K562 (cell line): ENCODE measurements at regions not wholly inside any gene's neighbourhood (a gene's known extent, or its start where the extent isn't known, plus 50 kb on each side); places are given as distances from the start of the nearest gene placed in this dataset.
"Not testable (repeated sequence)": the region's sequence is repeated elsewhere in the genome, so short reads cannot be mapped to it uniquely, and the experiment has no call there.

Source experiments
- ATAC-seq: fragments of 200-7000 bp; cut with Tn5 transposase; 3 replicates; pipeline ENCODE4 v1.9.1; 2020; ENCODE audit warnings: moderate library complexity
- BruUV-seq: library from RNA; stranded (reverse); fragments of 400-500 nt; replicated peaks from 2 replicates; lab custom pipeline; 2021; lab: Mats Ljungman, UMichigan
- CTCF ChIA-PET: fragments of 300-600 bp; formaldehyde crosslinking; extraction: SDS; loops from one replicate; lab custom pipeline; 2021; ENCODE audit warnings: low intra/inter-chr PET ratio; lab: Yijun Ruan, JAX
- POLR2A ChIA-PET: fragments of 300-600, 350-650 bp; sonication (Branson Sonifier 250); formaldehyde crosslinking; extraction: SDS; loops from one replicate; lab custom pipeline; 2021; ENCODE audit warnings: antibody characterized with exemption, inconsistent platforms; lab: Yijun Ruan, JAX
- DNase-seq, 4 experiments: peaks; one replicate each; pipeline versions ENCODE4 v3.0.0 to v3.0.0-alpha.2; 2011 to 2018; ENCODE audit warnings: low spot score in 3 of 4, mixed read lengths in 3 of 4; ENCODE audit errors: extremely low read depth in 1 of 4
- FAIRE-seq: peaks from 2 replicates; lab custom pipeline; 2011; peaks lifted over from hg19 to GRCh38; lab: Jason Lieb, UNC
- H2AFZ ChIP-seq: 2 replicates; pipeline ENCODE4 v1.6.0; 2011; ENCODE audit warnings: low read depth, low read length, control low read depth, inconsistent platforms
- H3K27ac ChIP-seq: fragments of 200-600 bp; 3 replicates; pipeline ENCODE4 v1.8.0; 2011; ENCODE audit warnings: low read depth, mild to moderate bottlenecking, control low read depth, inconsistent platforms, low read length, moderate library complexity, mixed read lengths; ENCODE audit errors: extremely low read depth
- H3K27me3 ChIP-seq, 2 experiments: fragments of 300-600 bp in 1 of 2; 2 replicates in 1 of 2; 3 replicates in 1 of 2; pipeline versions ENCODE4 v1.6.0 to v1.8.0; 2011; ENCODE audit warnings: inconsistent platforms in 2 of 2, low read length in 2 of 2, mild to moderate bottlenecking in 1 of 2, mixed read lengths in 1 of 2, moderate library complexity in 1 of 2; ENCODE audit not compliant: control insufficient read depth in 2 of 2, insufficient read depth in 2 of 2
- H3K36me3 ChIP-seq: fragments of 300-600 bp; 3 replicates; pipeline ENCODE4 v1.8.0; 2011; ENCODE audit warnings: mild to moderate bottlenecking, low read length, inconsistent platforms; ENCODE audit not compliant: control insufficient read depth, insufficient read depth
- H3K4me1 ChIP-seq, 2 experiments: fragments of 200-600 bp in 1 of 2; replicated peaks in 1 of 2; 2 replicates in 1 of 2; 3 replicates in 1 of 2; pipeline versions ENCODE4 v1.5.1 to v1.8.0; 2011; ENCODE audit warnings: inconsistent platforms in 2 of 2, low read length in 2 of 2, mild to moderate bottlenecking in 1 of 2, mixed read lengths in 1 of 2, moderate library complexity in 1 of 2; ENCODE audit not compliant: control insufficient read depth in 2 of 2, insufficient read depth in 2 of 2
- H3K4me2 ChIP-seq: 2 replicates; pipeline ENCODE4 v1.6.1; 2011; ENCODE audit warnings: low read length, control low read depth, inconsistent platforms, mixed read lengths; ENCODE audit not compliant: insufficient read depth
- H3K4me3 ChIP-seq: fragments of 200-600 bp; sonication (generic), shearing (Covaris generic); 2 replicates; pipeline ENCODE4 v1.5.1; 2016; ENCODE audit warnings: control low read depth, inconsistent platforms
- H3K79me2 ChIP-seq: fragments of 200-600 bp; 3 replicates; pipeline ENCODE4 v1.8.0; 2011; ENCODE audit warnings: low read length, inconsistent platforms; ENCODE audit not compliant: control insufficient read depth, insufficient read depth
- H3K9ac ChIP-seq, 2 experiments: 2 replicates each; pipeline versions ENCODE4 v1.6.0 to v1.6.1; 2011; ENCODE audit warnings: low read depth in 2 of 2, low read length in 2 of 2, control low read depth in 1 of 2, inconsistent platforms in 1 of 2, mild to moderate bottlenecking in 1 of 2, mixed read lengths in 1 of 2; ENCODE audit not compliant: insufficient read depth in 1 of 2
- H3K9me1 ChIP-seq: one replicate; pipeline ENCODE4 v1.6.0; 2011; ENCODE audit warnings: inconsistent platforms, mild to moderate bottlenecking, low read length, moderate library complexity; ENCODE audit not compliant: control insufficient read depth, insufficient read depth
- H3K9me3 ChIP-seq: replicated peaks from 2 replicates; pipeline ENCODE4 v1.5.1; 2011; ENCODE audit warnings: low read depth, low read length, inconsistent platforms; ENCODE audit not compliant: control insufficient read depth, insufficient read depth
- H4K20me1 ChIP-seq: replicated peaks from 2 replicates; pipeline ENCODE4 v1.6.1; 2011; ENCODE audit warnings: low read length, inconsistent platforms, mixed read lengths; ENCODE audit not compliant: control insufficient read depth, insufficient read depth
- CGGBP1 ChIP-seq: fragments of 250-450 bp; sonication (Bioruptor Pico); IDR thresholded peaks from 2 replicates; pipeline ENCODE4 v1.9.0; 2021; ENCODE audit warnings: mild to moderate bottlenecking
- GATA2 ChIP-seq: sonication (generic); formaldehyde crosslinking; IDR thresholded peaks from 2 replicates; pipeline ENCODE4 v1.4.0; 2020; ENCODE audit warnings: mild to moderate bottlenecking, missing genetic modification reagents
- HDAC3 ChIP-seq: fragments of 450-650 bp; IDR thresholded peaks from 2 replicates; pipeline ENCODE4 v1.6.1; 2018; ENCODE audit warnings: borderline replicate concordance, mild to moderate bottlenecking, moderate library complexity; ENCODE audit not compliant: partially characterized antibody
- KLF1 ChIP-seq: fragments of 450-650 bp; IDR thresholded peaks from 2 replicates; pipeline ENCODE4 v1.6.1; 2016; ENCODE audit warnings: missing genetic modification characterization, missing compliant biosample characterization
- MTA3 ChIP-seq: fragments of 450-650 bp; formaldehyde crosslinking; IDR thresholded peaks from 2 replicates; pipeline ENCODE4 v1.6.1; 2017; ENCODE audit warnings: mild to moderate bottlenecking, borderline replicate concordance
- RBM34 ChIP-seq: fragments of 200-400 bp; formaldehyde crosslinking; IDR thresholded peaks from 2 replicates; pipeline ENCODE4 v1.6.1; 2018; ENCODE audit warnings: low read length, borderline replicate concordance; ENCODE audit not compliant: insufficient read depth
- ZBTB43 ChIP-seq: sonication (generic); formaldehyde crosslinking; IDR thresholded peaks from 2 replicates; pipeline ENCODE4 v1.8.0; 2023; ENCODE audit warnings: mild to moderate bottlenecking, missing genetic modification reagents
- ZBTB9 ChIP-seq: fragments of 450-650 bp; formaldehyde crosslinking; IDR thresholded peaks from 2 replicates; pipeline ENCODE4 v1.4.0; 2020; ENCODE audit warnings: mild to moderate bottlenecking, moderate library complexity
- ZNF311 ChIP-seq: fragments of 250-450 bp; sonication (Bioruptor Pico); IDR thresholded peaks from 2 replicates; pipeline ENCODE4 v1.4.0; 2020; ENCODE audit warnings: mild to moderate bottlenecking, moderate library complexity
- WGBS: fragments of 100-300 bp; shearing (Covaris generic); methylation state at CpG from one replicate; pipeline ENCODE4 v1.1.6; 2016; ENCODE audit warnings: low coverage, mixed read lengths; ENCODE audit not compliant: insufficient coverage; ENCODE audit errors: missing lambda C conversion rate; 5-methylcytosine and 5-hydroxymethylcytosine counted together
- in situ Hi-C: fragments of 300-500 bp; cut with MboI; formaldehyde crosslinking; loops from 4 replicates; pipeline ENCODE4 v1.15.0; 2018; ENCODE audit warnings: inconsistent platforms, mixed read lengths
- intact Hi-C: fragments of 100-400 bp; cut with micrococcal nuclease; formaldehyde crosslinking; loops from 2 replicates; pipeline ENCODE4 v1.14.2; 2022

- no peak for TF ChIP-seq HDAC3
- TF ChIP-seq ZBTB43 (CRISPR knock-in tag): no peak
- TF ChIP-seq GATA2: no peak
- TF ChIP-seq MTA3: no peak
- no peak for TF ChIP-seq ZBTB9
- TF ChIP-seq RBM34: no peak
- no peak for TF ChIP-seq CGGBP1 (CRISPR knock-in tag)
Measured at GRCh38 chr12:58750484-58750883, 169.8 kb downstream of the LRIG3 start (continued).

- no peak for TF ChIP-seq KLF1
- no peak for TF ChIP-seq ZNF311 (CRISPR knock-in tag)
- ATAC-seq (no peak), FAIRE-seq (no peak), DNase-seq (no peak)
- H3K9me1 ChIP-seq: no peaks in the 10 kb centered on the region
- in situ Hi-C loops: no loop called here
- intact Hi-C loops: no loop called here
- no peaks in the 10 kb centered on the region for H3K36me3 ChIP-seq
- no TSS peak for BruUV-seq
- no peaks in the 10 kb centered on the region for H3K79me2 ChIP-seq
- no peak overlapping the region for H3K4me2 ChIP-seq
- no peak overlapping the region for H3K4me3 ChIP-seq
- no peaks in the 10 kb centered on the region for H4K20me1 ChIP-seq
- CTCF ChIA-PET: no interaction called here
- no peak overlapping the region for H3K27ac ChIP-seq
- H2AFZ ChIP-seq: no peak overlapping the region
- 0% methylated on average over 7 of the region's 7 CpGs for WGBS
- POLR2A ChIA-PET: no interaction called here
- H3K9me3 ChIP-seq: no peaks in the 10 kb centered on the region
- no peaks in the 10 kb centered on the region for H3K27me3 ChIP-seq
- no peak overlapping the region for H3K9ac ChIP-seq
- no peaks in the 10 kb centered on the region for H3K4me1 ChIP-seq
Measured at GRCh38 chr12:58757422-58757821, 162.9 kb downstream of the LRIG3 start.

GRCh38 chr12:58759745-58760144 lies 160.6 kb downstream of the LRIG3 start:
- H3K4me1 ChIP-seq, BruUV-seq, H3K27me3 ChIP-seq, H2AFZ ChIP-seq, intact Hi-C loops, DNase-seq, ATAC-seq, H3K27ac ChIP-seq, H3K36me3 ChIP-seq, H3K79me2 ChIP-seq, H4K20me1 ChIP-seq, H3K9me3 ChIP-seq, FAIRE-seq, H3K4me2 ChIP-seq, H3K9ac ChIP-seq, H3K4me3 ChIP-seq, CTCF ChIA-PET, H3K9me1 ChIP-seq, in situ Hi-C loops, POLR2A ChIA-PET: not testable (repeated sequence)
- no CpG with 5 or more reads among the region's 1 CpG for WGBS
